ENCODE measurements at regions not wholly inside any gene's neighbourhood (a gene's known extent, or its start where the extent isn't known, plus 50 kb on each side); places are given as distances from the start of the nearest gene placed in this dataset.

GRCh38 chr2:217511850-217512249 is 490.9 kb downstream of the TNS1 start:
- TF ChIP-seq, protein P1, sequence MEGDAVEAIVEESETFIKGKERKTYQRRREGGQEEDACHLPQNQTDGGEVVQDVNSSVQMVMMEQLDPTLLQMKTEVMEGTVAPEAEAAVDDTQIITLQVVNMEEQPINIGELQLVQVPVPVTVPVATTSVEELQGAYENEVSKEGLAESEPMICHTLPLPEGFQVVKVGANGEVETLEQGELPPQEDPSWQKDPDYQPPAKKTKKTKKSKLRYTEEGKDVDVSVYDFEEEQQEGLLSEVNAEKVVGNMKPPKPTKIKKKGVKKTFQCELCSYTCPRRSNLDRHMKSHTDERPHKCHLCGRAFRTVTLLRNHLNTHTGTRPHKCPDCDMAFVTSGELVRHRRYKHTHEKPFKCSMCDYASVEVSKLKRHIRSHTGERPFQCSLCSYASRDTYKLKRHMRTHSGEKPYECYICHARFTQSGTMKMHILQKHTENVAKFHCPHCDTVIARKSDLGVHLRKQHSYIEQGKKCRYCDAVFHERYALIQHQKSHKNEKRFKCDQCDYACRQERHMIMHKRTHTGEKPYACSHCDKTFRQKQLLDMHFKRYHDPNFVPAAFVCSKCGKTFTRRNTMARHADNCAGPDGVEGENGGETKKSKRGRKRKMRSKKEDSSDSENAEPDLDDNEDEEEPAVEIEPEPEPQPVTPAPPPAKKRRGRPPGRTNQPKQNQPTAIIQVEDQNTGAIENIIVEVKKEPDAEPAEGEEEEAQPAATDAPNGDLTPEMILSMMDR (IDR thresholded peaks at IDR 0.05): no peak
- TF ChIP-seq EZH2 (IDR thresholded peaks at IDR 0.05; ENCODE audit: borderline replicate concordance, insufficient read depth, low read depth, low read length, poor library complexity, severe bottlenecking): no peak
